Activated CD8-positive, alpha-beta T cell treated with anti-CD3 and anti-CD28 coated beads, Interleukin-2, amount 10 ng/mL, durations not matched to agents 7 days and 5 days (primary cell): ENCODE measurements at regions not wholly inside any gene's neighbourhood (a gene's known extent, or its start where the extent isn't known, plus 50 kb on each side); places are given as distances from the start of the nearest gene placed in this dataset.
A peak's percentile ranks its signal among the peaks of the same experiment; 100 is the strongest.

ENCODE experiments used
- ATAC-seq: fragments of 150-1000 bp; cut with Tn5 transposase; one replicate; pipeline ENCODE4 v1.10.0; 2021; ENCODE audit warnings: moderate library complexity
- CTCF ChIA-PET: fragments of 350-600 bp; sonication (Branson Sonifier 250); formaldehyde crosslinking; loops from one replicate; lab custom pipeline; 2021; ENCODE audit warnings: antibody characterized with exemption; lab: Charles Lee
- POLR2A ChIA-PET: fragments of 350-600 bp; sonication (Branson Sonifier 250); formaldehyde crosslinking; loops from one replicate; lab custom pipeline; 2021; ENCODE audit warnings: antibody characterized with exemption; lab: Charles Lee
- DNase-seq: peaks from one replicate; pipeline ENCODE4 v3.0.0-alpha.2; 2020
- H3K27ac Mint-ChIP-seq: one replicate; pipeline ENCODE4 v1.8.0; 2021; ENCODE audit warnings: mild to moderate bottlenecking, mixed read lengths
- H3K27me3 Mint-ChIP-seq: one replicate; pipeline ENCODE4 v1.8.0; 2021; ENCODE audit warnings: low read depth, mixed read lengths
- H3K36me3 Mint-ChIP-seq: one replicate; pipeline ENCODE4 v1.8.0; 2021; ENCODE audit warnings: low read depth, mixed read lengths
- H3K4me1 Mint-ChIP-seq: one replicate; pipeline ENCODE4 v1.8.0; 2021; ENCODE audit warnings: low read depth, mixed read lengths
- H3K4me3 Mint-ChIP-seq: one replicate; pipeline ENCODE4 v1.8.0; 2021; ENCODE audit warnings: mild to moderate bottlenecking, mixed read lengths
- H3K9me3 Mint-ChIP-seq: one replicate; pipeline ENCODE4 v1.8.0; 2022; ENCODE audit warnings: mixed read lengths; ENCODE audit not compliant: insufficient read depth

GRCh38 chr18:79579807-79580497 is 99.7 kb upstream of the CTDP1 start:
- no peaks in the 10 kb centered on the region for H3K36me3 Mint-ChIP-seq
- no peak overlapping the region for H3K4me3 Mint-ChIP-seq
- H3K27ac Mint-ChIP-seq: no peak overlapping the region
- ATAC-seq (no peak), DNase-seq (no peak)
- peaks cover 20% of the 10 kb centered on the region for H3K4me1 Mint-ChIP-seq
- ChIA-PET CTCF (no interaction called here), POLR2A (no interaction called here)
- H3K9me3 Mint-ChIP-seq: no peaks in the 10 kb centered on the region
- no peaks in the 10 kb centered on the region for H3K27me3 Mint-ChIP-seq

GRCh38 chr18:79580498-79581171 is 99.0 kb upstream of the CTDP1 start:
- CTCF ChIA-PET: no interaction called here
- no peak overlapping the region for H3K27ac Mint-ChIP-seq
- H3K4me3 Mint-ChIP-seq: no peak overlapping the region
- no peaks in the 10 kb centered on the region for H3K27me3 Mint-ChIP-seq
- no peaks in the 10 kb centered on the region for H3K9me3 Mint-ChIP-seq
- no peak for DNase-seq
- no peak for ATAC-seq
- H3K4me1 Mint-ChIP-seq: peaks cover 14% of the 10 kb centered on the region
- H3K36me3 Mint-ChIP-seq: no peaks in the 10 kb centered on the region
- POLR2A ChIA-PET: no interaction called here

GRCh38 chr18:79581406-79581805 is 98.2 kb upstream of the CTDP1 start:
- H3K27me3 Mint-ChIP-seq: no peaks in the 10 kb centered on the region
- H3K36me3 Mint-ChIP-seq: no peaks in the 10 kb centered on the region
- no peak overlapping the region for H3K27ac Mint-ChIP-seq
- ChIA-PET POLR2A (no interaction called here), CTCF (no interaction called here)
- H3K9me3 Mint-ChIP-seq: no peaks in the 10 kb centered on the region
- no peak for ATAC-seq
- DNase-seq: no peak
- no peak overlapping the region for H3K4me3 Mint-ChIP-seq
- H3K4me1 Mint-ChIP-seq: peaks cover 7% of the 10 kb centered on the region

GRCh38 chr18:79581911-79582310 is 97.7 kb upstream of the CTDP1 start:
- ATAC-seq (no peak), DNase-seq (no peak)
- Mint-ChIP-seq H3K4me1 (peaks cover 7% of the 10 kb centered on the region), H3K27me3 (no peaks in the 10 kb centered on the region), H3K36me3 (no peaks in the 10 kb centered on the region), H3K27ac (no peak overlapping the region), H3K9me3 (no peaks in the 10 kb centered on the region), H3K4me3 (no peak overlapping the region)
- CTCF ChIA-PET: no interaction called here
- POLR2A ChIA-PET: no interaction called here

GRCh38 chr18:79582978-79583377 is 96.6 kb upstream of the CTDP1 start:
- Mint-ChIP-seq H3K27me3 (no peaks in the 10 kb centered on the region), H3K4me1 (peaks cover 3% of the 10 kb centered on the region), H3K27ac (no peak overlapping the region), H3K4me3 (no peak overlapping the region), H3K9me3 (no peaks in the 10 kb centered on the region), H3K36me3 (no peaks in the 10 kb centered on the region)
- DNase-seq (no peak), ATAC-seq (no peak)
- CTCF ChIA-PET: no interaction called here
- POLR2A ChIA-PET: no interaction called here

- Mint-ChIP-seq H3K9me3 (no peaks in the 10 kb centered on the region), H3K4me1 (peaks cover 3% of the 10 kb centered on the region), H3K27me3 (no peaks in the 10 kb centered on the region), H3K4me3 (no peak overlapping the region), H3K36me3 (no peaks in the 10 kb centered on the region), H3K27ac (no peak overlapping the region)
- DNase-seq: no peak
- ChIA-PET CTCF (no interaction called here), POLR2A (no interaction called here)
- ATAC-seq: no peak
Measured at GRCh38 chr18:79583426-79583825, 96.2 kb upstream of the CTDP1 start.

GRCh38 chr18:79583984-79584401 is 95.6 kb upstream of the CTDP1 start:
- CTCF ChIA-PET: no interaction called here
- no peak for DNase-seq

GRCh38 chr18:79584491-79585394 is 94.9 kb upstream of the CTDP1 start:
- Mint-ChIP-seq H3K4me1 (peaks cover 3% of the 10 kb centered on the region), H3K4me3 (no peak overlapping the region), H3K9me3 (no peaks in the 10 kb centered on the region), H3K27ac (no peak overlapping the region), H3K36me3 (no peaks in the 10 kb centered on the region), H3K27me3 (no peaks in the 10 kb centered on the region)
- no peak for DNase-seq
- ChIA-PET POLR2A (no interaction called here), CTCF (no interaction called here)
- peak; percentile 5 for ATAC-seq

More at GRCh38 chr18:79583984-79584401, 95.6 kb upstream of the CTDP1 start:
- Mint-ChIP-seq H3K4me3 (no peak overlapping the region), H3K36me3 (no peaks in the 10 kb centered on the region), H3K4me1 (peaks cover 3% of the 10 kb centered on the region), H3K27me3 (no peaks in the 10 kb centered on the region), H3K27ac (no peak overlapping the region), H3K9me3 (no peaks in the 10 kb centered on the region)
- POLR2A ChIA-PET: no interaction called here
- ATAC-seq: no peak

GRCh38 chr18:79585395-79586370 is 93.9 kb upstream of the CTDP1 start:
- Mint-ChIP-seq H3K4me3 (no peak overlapping the region), H3K27me3 (no peaks in the 10 kb centered on the region), H3K4me1 (peaks cover 3% of the 10 kb centered on the region), H3K36me3 (no peaks in the 10 kb centered on the region), H3K9me3 (no peaks in the 10 kb centered on the region), H3K27ac (no peak overlapping the region)
- CTCF ChIA-PET: no interaction called here
- no peak for ATAC-seq
- DNase-seq: no peak
- POLR2A ChIA-PET: no interaction called here

- no peak overlapping the region for H3K4me3 Mint-ChIP-seq
- H3K36me3 Mint-ChIP-seq: no peaks in the 10 kb centered on the region
- H3K27ac Mint-ChIP-seq: no peak overlapping the region
- no peak for DNase-seq
- CTCF ChIA-PET: no interaction called here
- POLR2A ChIA-PET: no interaction called here
- H3K4me1 Mint-ChIP-seq: peaks cover 3% of the 10 kb centered on the region
- no peak for ATAC-seq
- no peaks in the 10 kb centered on the region for H3K27me3 Mint-ChIP-seq
- H3K9me3 Mint-ChIP-seq: no peaks in the 10 kb centered on the region
Measured at GRCh38 chr18:79586436-79587225, 93.0 kb upstream of the CTDP1 start.
